Epithelial cell of proximal tubule (primary cell): ENCODE measurements at regions not wholly inside any gene's neighbourhood (a gene's known extent, or its start where the extent isn't known, plus 50 kb on each side); places are given as distances from the start of the nearest gene placed in this dataset.

Experiments
- DNase-seq: peaks from one replicate; pipeline ENCODE4 v3.0.0-alpha.2; 2011; ENCODE audit warnings: low read depth
- H3K4me3 ChIP-seq: 2 replicates; pipeline ENCODE4 v1.5.1; 2011; ENCODE audit warnings: low read depth, mild to moderate bottlenecking, low read length
- TF ChIP-seq, protein P1 (sequence below): conservative IDR thresholded peaks from 2 replicates; pipeline ENCODE4 v1.5.1; 2012; ENCODE audit warnings: low read depth, mild to moderate bottlenecking, low read length

DNA sequence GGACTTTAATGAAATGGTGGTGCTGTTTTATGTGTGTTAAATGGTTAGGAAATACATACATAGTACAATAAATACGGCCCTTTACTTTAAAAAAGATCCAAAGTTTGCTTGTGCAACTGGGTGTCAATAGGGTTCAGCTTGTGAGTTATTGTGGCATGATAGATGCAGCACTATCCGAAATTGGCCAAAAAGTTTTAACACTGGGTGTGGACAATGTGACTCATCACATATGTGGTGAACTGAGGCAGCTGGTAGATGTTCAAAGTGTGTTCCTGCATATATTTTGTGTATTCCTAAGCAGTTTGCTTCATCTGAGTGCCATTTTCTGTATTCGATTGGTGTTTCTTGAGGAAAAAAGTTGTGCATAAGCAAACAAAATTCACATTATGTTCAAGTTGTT is 473.1 kb downstream of the KIF20B start:
- no peak for DNase-seq
- TF ChIP-seq, protein P1, sequence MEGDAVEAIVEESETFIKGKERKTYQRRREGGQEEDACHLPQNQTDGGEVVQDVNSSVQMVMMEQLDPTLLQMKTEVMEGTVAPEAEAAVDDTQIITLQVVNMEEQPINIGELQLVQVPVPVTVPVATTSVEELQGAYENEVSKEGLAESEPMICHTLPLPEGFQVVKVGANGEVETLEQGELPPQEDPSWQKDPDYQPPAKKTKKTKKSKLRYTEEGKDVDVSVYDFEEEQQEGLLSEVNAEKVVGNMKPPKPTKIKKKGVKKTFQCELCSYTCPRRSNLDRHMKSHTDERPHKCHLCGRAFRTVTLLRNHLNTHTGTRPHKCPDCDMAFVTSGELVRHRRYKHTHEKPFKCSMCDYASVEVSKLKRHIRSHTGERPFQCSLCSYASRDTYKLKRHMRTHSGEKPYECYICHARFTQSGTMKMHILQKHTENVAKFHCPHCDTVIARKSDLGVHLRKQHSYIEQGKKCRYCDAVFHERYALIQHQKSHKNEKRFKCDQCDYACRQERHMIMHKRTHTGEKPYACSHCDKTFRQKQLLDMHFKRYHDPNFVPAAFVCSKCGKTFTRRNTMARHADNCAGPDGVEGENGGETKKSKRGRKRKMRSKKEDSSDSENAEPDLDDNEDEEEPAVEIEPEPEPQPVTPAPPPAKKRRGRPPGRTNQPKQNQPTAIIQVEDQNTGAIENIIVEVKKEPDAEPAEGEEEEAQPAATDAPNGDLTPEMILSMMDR = no peak
- H3K4me3 ChIP-seq = no peak overlapping the region

GRCh38 chr10:90175161-90175681 is 473.8 kb downstream of the KIF20B start:
- TF ChIP-seq, protein P1 = no peak
- DNase-seq = no peak
- no peak overlapping the region for H3K4me3 ChIP-seq

DNA sequence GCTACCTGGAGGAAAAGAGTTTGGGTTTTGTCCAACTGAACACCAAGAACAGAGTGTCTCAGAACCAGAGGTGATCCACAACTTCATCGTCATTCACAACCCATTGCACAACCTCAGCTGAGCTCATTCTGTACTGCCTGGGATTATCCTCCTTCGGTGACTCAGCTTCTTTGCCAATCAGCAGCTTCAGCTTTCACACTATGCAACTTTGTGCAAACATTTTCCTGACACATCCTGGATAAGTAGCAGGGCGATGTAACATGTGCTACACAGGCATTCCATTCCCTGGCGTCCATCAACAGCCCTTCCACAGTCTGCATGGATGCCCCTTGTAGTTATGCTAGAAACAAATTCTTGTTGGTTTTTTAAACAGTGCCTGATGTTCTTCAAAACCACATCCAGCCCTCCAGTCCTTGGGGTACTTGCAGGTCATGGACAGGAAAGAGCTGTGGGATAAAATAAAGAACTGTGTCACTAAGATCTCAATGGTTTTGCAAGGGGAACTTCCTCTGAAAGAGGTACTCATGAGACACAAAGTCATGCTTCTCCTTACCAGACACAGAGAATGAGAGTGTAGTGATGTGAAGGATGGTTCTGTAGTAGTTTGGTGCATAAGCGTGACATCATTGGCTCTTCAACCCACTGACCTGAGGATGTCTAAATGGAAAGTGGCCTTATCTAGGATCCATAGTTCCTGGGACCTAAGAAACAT is 478.5 kb downstream of the KIF20B start:
- peak; percentile 44 for DNase-seq
- no peak overlapping the region for H3K4me3 ChIP-seq
- TF ChIP-seq, protein P1 = no peak

GRCh38 chr10:90180886-90181691 is 479.7 kb downstream of the KIF20B start:
- no peak for DNase-seq
- TF ChIP-seq, protein P1 = no peak
- no peak overlapping the region for H3K4me3 ChIP-seq

GRCh38 chr10:90192825-90193224 is 491.4 kb downstream of the KIF20B start:
- H3K4me3 ChIP-seq = no peak overlapping the region
- DNase-seq = no peak
- TF ChIP-seq, protein P1 = no peak

DNA sequence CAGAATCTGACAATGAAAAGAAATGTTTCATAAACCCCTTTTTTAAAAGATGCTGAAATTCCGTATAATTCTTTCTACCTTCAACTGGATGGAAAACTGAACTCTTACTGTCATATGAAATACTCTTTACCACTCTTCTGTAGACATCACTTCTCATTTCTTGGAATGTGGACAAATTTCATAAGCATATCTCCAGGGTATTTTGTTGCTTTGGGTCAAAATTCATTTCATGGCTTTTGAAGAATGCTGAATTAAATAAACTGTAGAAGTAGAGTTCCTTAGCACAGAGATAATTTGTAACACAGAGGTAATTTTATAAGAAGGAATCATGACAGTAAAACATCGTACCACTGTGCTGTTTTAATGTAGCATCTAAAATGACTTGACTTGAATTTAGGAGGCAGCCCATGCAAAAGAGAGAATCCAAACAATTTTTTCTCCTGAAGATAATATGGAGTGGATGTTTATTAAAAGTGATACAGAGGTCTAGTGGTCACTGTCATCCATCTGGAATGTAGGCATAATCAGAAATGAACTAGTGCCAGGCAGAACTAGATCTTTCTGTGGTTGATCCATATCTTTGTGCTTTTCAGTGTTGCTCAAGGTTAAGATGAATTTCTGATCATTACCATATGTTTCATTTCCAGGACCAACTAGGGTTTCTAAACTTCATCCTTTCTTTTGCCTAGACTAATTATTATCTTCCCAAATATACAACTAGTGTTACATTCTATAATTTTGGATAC is 492.0 kb downstream of the KIF20B start:
- no peak overlapping the region for H3K4me3 ChIP-seq
- TF ChIP-seq, protein P1 = no peak
- no peak for DNase-seq
